GM12875 (cell line): ENCODE measurements at regions not wholly inside any gene's neighbourhood (a gene's known extent, or its start where the extent isn't known, plus 50 kb on each side); places are given as distances from the start of the nearest gene placed in this dataset.

Source experiments
- H3K4me3 ChIP-seq: one replicate; pipeline ENCODE4 v1.5.1; 2011; ENCODE audit warnings: low read depth, low read length, control low read depth
- TF ChIP-seq, protein P1 (sequence below): IDR thresholded peaks from 2 replicates; pipeline ENCODE4 v1.5.1; 2011; ENCODE audit warnings: low read depth, mild to moderate bottlenecking, control low read depth, inconsistent platforms, low read length, moderate library complexity, borderline replicate concordance; ENCODE audit not compliant: insufficient read depth

DNA sequence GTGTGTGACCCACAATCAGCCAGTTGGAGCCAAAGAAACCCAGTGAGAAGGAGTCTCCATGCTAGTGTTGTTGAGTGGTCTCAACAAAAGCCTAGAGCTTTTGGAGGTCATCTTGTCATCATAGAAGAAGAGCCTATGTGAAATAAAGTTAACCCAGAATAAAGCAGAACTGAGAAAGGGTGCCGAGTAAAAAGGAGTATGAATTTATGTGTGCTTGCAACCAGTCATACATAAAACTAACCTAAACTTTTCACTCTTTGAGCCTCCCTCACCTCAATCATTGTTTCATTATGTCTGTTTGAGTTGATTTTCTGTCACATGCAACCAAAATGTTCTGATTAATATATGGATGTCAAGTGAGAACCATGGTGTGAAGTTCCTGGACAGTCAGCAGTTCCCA lies 599.3 kb upstream of the ZEB2 start:
- TF ChIP-seq, protein P1, sequence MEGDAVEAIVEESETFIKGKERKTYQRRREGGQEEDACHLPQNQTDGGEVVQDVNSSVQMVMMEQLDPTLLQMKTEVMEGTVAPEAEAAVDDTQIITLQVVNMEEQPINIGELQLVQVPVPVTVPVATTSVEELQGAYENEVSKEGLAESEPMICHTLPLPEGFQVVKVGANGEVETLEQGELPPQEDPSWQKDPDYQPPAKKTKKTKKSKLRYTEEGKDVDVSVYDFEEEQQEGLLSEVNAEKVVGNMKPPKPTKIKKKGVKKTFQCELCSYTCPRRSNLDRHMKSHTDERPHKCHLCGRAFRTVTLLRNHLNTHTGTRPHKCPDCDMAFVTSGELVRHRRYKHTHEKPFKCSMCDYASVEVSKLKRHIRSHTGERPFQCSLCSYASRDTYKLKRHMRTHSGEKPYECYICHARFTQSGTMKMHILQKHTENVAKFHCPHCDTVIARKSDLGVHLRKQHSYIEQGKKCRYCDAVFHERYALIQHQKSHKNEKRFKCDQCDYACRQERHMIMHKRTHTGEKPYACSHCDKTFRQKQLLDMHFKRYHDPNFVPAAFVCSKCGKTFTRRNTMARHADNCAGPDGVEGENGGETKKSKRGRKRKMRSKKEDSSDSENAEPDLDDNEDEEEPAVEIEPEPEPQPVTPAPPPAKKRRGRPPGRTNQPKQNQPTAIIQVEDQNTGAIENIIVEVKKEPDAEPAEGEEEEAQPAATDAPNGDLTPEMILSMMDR: no peak
- no peak overlapping the region for H3K4me3 ChIP-seq

- TF ChIP-seq, protein P1: no peak
- no peak overlapping the region for H3K4me3 ChIP-seq
These were observed 597.2 kb upstream of the ZEB2 start for GRCh38 chr2:145116834-145117725.

DNA sequence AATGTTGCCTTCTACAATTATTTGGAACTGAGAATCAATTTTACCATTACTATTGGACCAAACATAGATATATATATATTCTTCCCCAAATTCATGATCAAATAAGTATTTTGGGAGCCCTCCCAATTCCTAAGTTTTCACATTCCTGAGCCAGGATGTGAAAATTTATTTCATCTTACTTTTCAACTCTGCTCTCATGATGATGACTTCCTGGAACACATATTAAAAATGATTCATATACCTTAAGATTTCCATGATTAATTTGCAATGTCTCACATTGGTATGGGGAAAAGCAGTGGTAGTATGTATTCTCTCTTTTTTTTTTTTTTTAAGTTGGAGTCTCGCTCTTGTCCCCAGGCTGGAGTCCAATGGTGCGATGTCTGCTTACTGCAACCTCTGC lies 596.1 kb upstream of the ZEB2 start:
- TF ChIP-seq, protein P1: no peak
- no peak overlapping the region for H3K4me3 ChIP-seq

DNA sequence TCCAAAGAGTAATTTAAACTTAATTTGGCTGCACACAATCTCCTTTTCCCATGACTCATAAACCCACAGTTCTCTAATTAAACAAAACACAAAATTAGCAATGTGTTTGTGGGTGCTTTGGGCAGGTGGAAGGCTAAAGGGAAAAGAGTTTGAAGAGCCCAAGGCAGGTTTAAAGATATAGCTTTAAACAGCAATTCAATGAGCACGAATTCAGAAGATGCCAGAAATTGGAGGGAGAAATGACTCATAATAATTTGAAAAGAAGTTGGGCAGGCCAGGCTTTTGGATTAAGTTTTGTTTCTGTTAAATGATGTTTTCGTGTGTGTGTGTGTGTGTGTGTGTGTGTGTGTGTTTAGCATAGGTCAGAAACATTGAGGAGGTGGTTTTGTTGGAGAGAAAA lies 594.8 kb upstream of the ZEB2 start:
- TF ChIP-seq, protein P1: no peak

GRCh38 chr2:145112467-145112866 lies 592.5 kb upstream of the ZEB2 start:
- TF ChIP-seq, protein P1: no peak

More for the DNA sequence above, 594.8 kb upstream of the ZEB2 start:
- H3K4me3 ChIP-seq: no peak overlapping the region

DNA sequence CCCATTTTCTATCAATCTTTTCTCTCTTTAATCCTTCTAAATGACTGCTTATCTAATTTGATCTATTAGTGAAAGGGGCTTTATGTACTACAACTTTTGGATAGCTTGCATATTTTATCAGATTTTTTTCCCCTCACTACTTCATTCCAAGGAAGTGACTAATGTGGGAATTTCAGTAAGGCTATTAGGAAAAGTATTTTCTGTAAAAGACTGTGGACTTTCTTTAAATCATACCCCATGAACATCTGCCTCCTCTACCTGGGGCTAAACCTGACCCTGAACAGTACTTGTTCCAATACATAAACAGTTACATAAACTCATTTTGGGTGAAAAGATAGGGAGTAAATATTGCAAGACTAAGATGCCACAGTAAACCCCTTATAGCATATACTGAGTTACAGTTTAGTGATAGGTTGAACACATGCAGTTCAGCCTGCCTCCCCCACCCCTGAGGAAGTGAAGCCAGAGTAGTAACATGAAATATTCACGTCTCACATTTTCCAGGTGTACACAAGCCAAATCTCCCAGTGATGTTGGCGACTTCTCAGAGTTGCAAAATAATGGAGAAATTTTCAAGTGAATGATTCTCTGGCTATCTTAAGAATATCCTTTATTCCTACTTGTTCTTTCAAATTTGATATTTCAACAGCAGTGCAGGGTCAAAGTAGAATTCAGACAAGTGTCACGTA lies 590.9 kb upstream of the ZEB2 start:
- TF ChIP-seq, protein P1: no peak
- no peak overlapping the region for H3K4me3 ChIP-seq

More at GRCh38 chr2:145112467-145112866, 592.5 kb upstream of the ZEB2 start:
- H3K4me3 ChIP-seq: no peak overlapping the region
